H9 (cell line): ENCODE measurements at regions not wholly inside any gene's neighbourhood (a gene's known extent, or its start where the extent isn't known, plus 50 kb on each side); places are given as distances from the start of the nearest gene placed in this dataset.

Experiments
- DNase-seq: peaks from one replicate; pipeline ENCODE4 v3.0.0-alpha.2; 2017
- H2AFZ ChIP-seq: one replicate; pipeline ENCODE4 v1.6.1; 2013; ENCODE audit warnings: mild to moderate bottlenecking, low read length, control low read depth, moderate library complexity
- H2AK5ac ChIP-seq: 2 replicates; pipeline ENCODE4 v1.6.1; 2013; ENCODE audit warnings: low read length, control low read depth, mixed read lengths; ENCODE audit not compliant: insufficient read length
- H2BK120ac ChIP-seq: one replicate; pipeline ENCODE4 v1.6.1; 2013; ENCODE audit warnings: low read depth, mild to moderate bottlenecking, low read length, control low read depth, inconsistent platforms; ENCODE audit not compliant: poor library complexity, severe bottlenecking
- H2BK12ac ChIP-seq: 2 replicates; pipeline ENCODE4 v1.6.1; 2013; ENCODE audit warnings: low read length, control low read depth, mixed read lengths, low read depth; ENCODE audit not compliant: insufficient read length
- H2BK15ac ChIP-seq: 2 replicates; pipeline ENCODE4 v1.6.1; 2013; ENCODE audit warnings: low read depth, low read length, control low read depth
- H2BK20ac ChIP-seq: one replicate; pipeline ENCODE4 v1.6.1; 2013; ENCODE audit warnings: low read depth, mild to moderate bottlenecking, low read length, control low read depth, inconsistent platforms; ENCODE audit not compliant: poor library complexity, severe bottlenecking
- H2BK5ac ChIP-seq: 2 replicates; pipeline ENCODE4 v1.6.1; 2013; ENCODE audit warnings: low read length, control low read depth, mixed read lengths; ENCODE audit not compliant: insufficient read length
- H3K14ac ChIP-seq: 2 replicates; pipeline ENCODE4 v1.6.1; 2013; ENCODE audit warnings: low read length, control low read depth; ENCODE audit not compliant: insufficient read depth
- H3K18ac ChIP-seq: 2 replicates; pipeline ENCODE4 v1.6.1; 2013; ENCODE audit warnings: low read depth, mild to moderate bottlenecking, mixed read lengths, low read length, control low read depth; ENCODE audit not compliant: insufficient read length
- H3K23ac ChIP-seq: 2 replicates; pipeline ENCODE4 v1.6.1; 2013; ENCODE audit warnings: low read length, control low read depth, mixed read lengths, low read depth; ENCODE audit not compliant: insufficient read length
- H3K23me2 ChIP-seq: 2 replicates; pipeline ENCODE4 v1.6.1; 2013; ENCODE audit warnings: low read depth, mild to moderate bottlenecking, mixed read lengths, low read length, control low read depth; ENCODE audit not compliant: insufficient read length, poor library complexity, severe bottlenecking
- H3K27ac ChIP-seq: 2 replicates; pipeline ENCODE4 v1.5.1; 2013; ENCODE audit warnings: low read length, control low read depth, mixed read lengths, low read depth; ENCODE audit not compliant: insufficient read length
- H3K27me3 ChIP-seq: 2 replicates; pipeline ENCODE4 v1.6.1; 2013; ENCODE audit warnings: low read length, control low read depth, inconsistent platforms; ENCODE audit not compliant: insufficient read depth
- H3K4ac ChIP-seq: 2 replicates; pipeline ENCODE4 v1.6.1; 2013; ENCODE audit warnings: low read depth, mild to moderate bottlenecking, control low read depth, inconsistent platforms, low read length, moderate library complexity
- H3K4me1 ChIP-seq: 2 replicates; pipeline ENCODE4 v1.6.1; 2013; ENCODE audit warnings: low read length, control low read depth, inconsistent platforms; ENCODE audit not compliant: insufficient read depth
- H3K4me2 ChIP-seq: 2 replicates; pipeline ENCODE4 v1.6.1; 2013; ENCODE audit warnings: low read length, control low read depth, mixed read lengths; ENCODE audit not compliant: insufficient read length, insufficient read depth
- H3K56ac ChIP-seq: 2 replicates; pipeline ENCODE4 v1.6.1; 2013; ENCODE audit warnings: low read depth, mild to moderate bottlenecking, mixed read lengths, low read length, control low read depth; ENCODE audit not compliant: insufficient read length
- H3K79me1 ChIP-seq: 2 replicates; pipeline ENCODE4 v1.6.1; 2013; ENCODE audit warnings: low read depth, mild to moderate bottlenecking, moderate library complexity, low read length, control low read depth, inconsistent platforms; ENCODE audit not compliant: insufficient read depth, poor library complexity, severe bottlenecking
- H3K79me2 ChIP-seq: 2 replicates; pipeline ENCODE4 v1.6.1; 2013; ENCODE audit warnings: low read length, control low read depth, inconsistent platforms; ENCODE audit not compliant: insufficient read depth
- H3K9ac ChIP-seq: 2 replicates; pipeline ENCODE4 v1.6.1; 2013; ENCODE audit warnings: low read length, control low read depth, mixed read lengths; ENCODE audit not compliant: insufficient read length; ENCODE audit errors: extremely low read depth
- H3K9me3 ChIP-seq: one replicate; pipeline ENCODE4 v1.6.1; 2013; ENCODE audit warnings: low read depth, low read length, inconsistent platforms; ENCODE audit not compliant: control insufficient read depth
- H3T11ph ChIP-seq: one replicate; pipeline ENCODE4 v1.6.1; 2013; ENCODE audit warnings: mild to moderate bottlenecking, low read length, control low read depth, inconsistent platforms
- H4K20me1 ChIP-seq: one replicate; pipeline ENCODE4 v1.6.1; 2013; ENCODE audit not compliant: control insufficient read depth, insufficient read length, insufficient read depth
- H4K5ac ChIP-seq: 2 replicates; pipeline ENCODE4 v1.6.1; 2013; ENCODE audit warnings: low read depth, mild to moderate bottlenecking, mixed read lengths, low read length, control low read depth; ENCODE audit not compliant: insufficient read length
- H4K8ac ChIP-seq: replicated peaks from 2 replicates; pipeline ENCODE4 v1.6.1; 2013; ENCODE audit warnings: low read length, control low read depth, mixed read lengths, low read depth; ENCODE audit not compliant: insufficient read length
- H4K91ac ChIP-seq: 2 replicates; pipeline ENCODE4 v1.6.1; 2013; ENCODE audit warnings: low read depth, mild to moderate bottlenecking, moderate library complexity, mixed read lengths, low read length, control low read depth; ENCODE audit not compliant: insufficient read length
- H3K27ac Mint-ChIP-seq, 3 experiments: 2 replicates in 2 of 3; 3 replicates in 1 of 3; pipeline ENCODE4 v1.8.0; 2020 to 2021; ENCODE audit warnings: mixed read lengths in 3 of 3, mild to moderate bottlenecking in 1 of 3, moderate library complexity in 1 of 3
- H3K27me3 Mint-ChIP-seq: 2 replicates; pipeline ENCODE4 v1.8.0; 2021; ENCODE audit warnings: low read depth, mild to moderate bottlenecking, moderate library complexity, mixed read lengths
- H3K36me3 Mint-ChIP-seq, 3 experiments: 2 replicates in 2 of 3; 3 replicates in 1 of 3; pipeline ENCODE4 v1.8.0; 2020 to 2021; ENCODE audit warnings: low read depth in 3 of 3, mixed read lengths in 3 of 3; ENCODE audit not compliant: insufficient read depth in 1 of 3
- H3K4me1 Mint-ChIP-seq, 2 experiments: 2 replicates each; pipeline ENCODE4 v1.8.0; 2020; ENCODE audit warnings: mixed read lengths in 2 of 2
- H3K4me3 Mint-ChIP-seq, 2 experiments: 2 replicates in 1 of 2; 3 replicates in 1 of 2; pipeline ENCODE4 v1.8.0; 2020 to 2021; ENCODE audit warnings: mild to moderate bottlenecking in 2 of 2, mixed read lengths in 2 of 2, moderate library complexity in 1 of 2
- H3K9me3 Mint-ChIP-seq, 2 experiments: 2 replicates in 1 of 2; 3 replicates in 1 of 2; pipeline ENCODE4 v1.8.0; 2020; ENCODE audit warnings: mild to moderate bottlenecking in 2 of 2, mixed read lengths in 2 of 2, moderate library complexity in 1 of 2
- whole genome bisulfite sequencing: extraction: QIAGEN DNeasy Blood & Tissue Kit; methylation state at CpG from one replicate; pipeline ENCODE4 v1.1.7; 2013; ENCODE audit warnings: missing lambda C conversion rate, low lambda C conversion rate, mixed read lengths; ENCODE audit not compliant: insufficient read length; ENCODE audit errors: extremely low coverage; 5-methylcytosine and 5-hydroxymethylcytosine counted together
- TF ChIP-seq, protein P1 (sequence below): fragments of 200-600 bp; sonication (generic); conservative IDR thresholded peaks from 3 replicates; pipeline ENCODE4 v1.8.0; 2021; ENCODE audit warnings: antibody characterized with exemption, mild to moderate bottlenecking

GRCh38 chr15:96497951-96498350 is 167.5 kb downstream of the NR2F2 start:
- H3T11ph ChIP-seq, result no peak overlapping the region
- H3K18ac ChIP-seq, result no peak overlapping the region
- no peak overlapping the region for H2BK12ac ChIP-seq
- H3K4me3 Mint-ChIP-seq, result no peak overlapping the region
- H3K27ac Mint-ChIP-seq, result no peak overlapping the region
- no peak overlapping the region for H3K23ac ChIP-seq
- H4K20me1 ChIP-seq, result no peaks in the 10 kb centered on the region
- no peak for DNase-seq
- H2BK120ac ChIP-seq, result no peak overlapping the region
- no peaks in the 10 kb centered on the region for H3K23me2 ChIP-seq
- no peaks in the 10 kb centered on the region; the same call in 1 of the 2 replicates for H3K27me3 ChIP-seq
- H2BK5ac ChIP-seq, result no peak overlapping the region
- no peak overlapping the region for H4K5ac ChIP-seq
- H3K9ac ChIP-seq, result no peak overlapping the region
- H3K4me1 ChIP-seq, result no peaks in the 10 kb centered on the region
- H3K9me3 ChIP-seq, result no peaks in the 10 kb centered on the region
- no peaks in the 10 kb centered on the region for H3K79me2 ChIP-seq
- H3K4me1 Mint-ChIP-seq, result no peaks in the 10 kb centered on the region
- H3K27me3 Mint-ChIP-seq, result peaks cover 9% of the 10 kb centered on the region
- no peak overlapping the region for H4K8ac ChIP-seq
- no peak overlapping the region for H3K14ac ChIP-seq
- no peak overlapping the region for H3K4ac ChIP-seq
- H4K91ac ChIP-seq, result no peak overlapping the region
- no peak overlapping the region for H2BK20ac ChIP-seq
- no peak overlapping the region for H2BK15ac ChIP-seq
- no peak overlapping the region for H3K27ac ChIP-seq
- H3K4me2 ChIP-seq, result no peak overlapping the region
- H2AFZ ChIP-seq, result no peak overlapping the region
- no CpG with 5 or more reads among the region's 7 CpGs for WGBS
- no peaks in the 10 kb centered on the region for H3K79me1 ChIP-seq
- TF ChIP-seq, protein P1, sequence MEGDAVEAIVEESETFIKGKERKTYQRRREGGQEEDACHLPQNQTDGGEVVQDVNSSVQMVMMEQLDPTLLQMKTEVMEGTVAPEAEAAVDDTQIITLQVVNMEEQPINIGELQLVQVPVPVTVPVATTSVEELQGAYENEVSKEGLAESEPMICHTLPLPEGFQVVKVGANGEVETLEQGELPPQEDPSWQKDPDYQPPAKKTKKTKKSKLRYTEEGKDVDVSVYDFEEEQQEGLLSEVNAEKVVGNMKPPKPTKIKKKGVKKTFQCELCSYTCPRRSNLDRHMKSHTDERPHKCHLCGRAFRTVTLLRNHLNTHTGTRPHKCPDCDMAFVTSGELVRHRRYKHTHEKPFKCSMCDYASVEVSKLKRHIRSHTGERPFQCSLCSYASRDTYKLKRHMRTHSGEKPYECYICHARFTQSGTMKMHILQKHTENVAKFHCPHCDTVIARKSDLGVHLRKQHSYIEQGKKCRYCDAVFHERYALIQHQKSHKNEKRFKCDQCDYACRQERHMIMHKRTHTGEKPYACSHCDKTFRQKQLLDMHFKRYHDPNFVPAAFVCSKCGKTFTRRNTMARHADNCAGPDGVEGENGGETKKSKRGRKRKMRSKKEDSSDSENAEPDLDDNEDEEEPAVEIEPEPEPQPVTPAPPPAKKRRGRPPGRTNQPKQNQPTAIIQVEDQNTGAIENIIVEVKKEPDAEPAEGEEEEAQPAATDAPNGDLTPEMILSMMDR, result no peak
- no peak overlapping the region for H2AK5ac ChIP-seq
- no peaks in the 10 kb centered on the region for H3K36me3 Mint-ChIP-seq
- H3K56ac ChIP-seq, result no peak overlapping the region
- no peaks in the 10 kb centered on the region for H3K9me3 Mint-ChIP-seq
